HCT116 (cell line): ENCODE measurements at regions not wholly inside any gene's neighbourhood (a gene's known extent, or its start where the extent isn't known, plus 50 kb on each side); places are given as distances from the start of the nearest gene placed in this dataset.

Experiments
- ATF3 ChIP-seq: IDR thresholded peaks from 2 replicates; pipeline ENCODE4 v1.6.1; 2012
- CTCF ChIP-seq, 3 experiments: fragments of 200-600 bp in 1 of 3; sonication (generic) in 1 of 3; IDR thresholded peaks in 2 of 3; conservative IDR thresholded peaks in 1 of 3; 2 replicates each; pipeline ENCODE4 v1.5.1; 2012 to 2017; ENCODE audit warnings: low read depth in 2 of 3, low read length in 2 of 3, antibody characterized with exemption in 1 of 3, borderline replicate concordance in 1 of 3, control low read depth in 1 of 3, mild to moderate bottlenecking in 1 of 3, mixed read lengths in 1 of 3, mixed run types in 1 of 3, moderate library complexity in 1 of 3; ENCODE audit not compliant: insufficient read depth in 1 of 3
- EGR1 ChIP-seq: IDR thresholded peaks from 2 replicates; pipeline ENCODE4 v1.6.1; 2012; ENCODE audit warnings: low read depth
- EZH2 ChIP-seq: fragments of 200-600 bp; sonication (generic); IDR thresholded peaks from 2 replicates; pipeline ENCODE4 v1.6.1; 2017; ENCODE audit warnings: antibody characterized with exemption, mixed run types
- EZH2phosphoT487 ChIP-seq: fragments of 200-600 bp; IDR thresholded peaks from 2 replicates; pipeline ENCODE4 v1.6.1; 2018; ENCODE audit warnings: antibody characterized with exemption, borderline replicate concordance
- MAX ChIP-seq: IDR thresholded peaks from 2 replicates; pipeline ENCODE4 v1.6.1; 2012
- POLR2A ChIP-seq: IDR thresholded peaks from 2 replicates; pipeline ENCODE4 v1.7.0; 2011; ENCODE audit warnings: borderline replicate concordance; ENCODE audit not compliant: insufficient read depth, insufficient read length; ENCODE audit errors: extremely low read depth
- POLR2AphosphoS5 ChIP-seq: IDR thresholded peaks from 2 replicates; pipeline ENCODE4 v1.6.1; 2011; ENCODE audit warnings: mild to moderate bottlenecking, low read depth, low read length, moderate library complexity
- SIN3A ChIP-seq: IDR thresholded peaks from 2 replicates; pipeline ENCODE4 v1.6.1; 2012; ENCODE audit warnings: low read depth

DNA sequence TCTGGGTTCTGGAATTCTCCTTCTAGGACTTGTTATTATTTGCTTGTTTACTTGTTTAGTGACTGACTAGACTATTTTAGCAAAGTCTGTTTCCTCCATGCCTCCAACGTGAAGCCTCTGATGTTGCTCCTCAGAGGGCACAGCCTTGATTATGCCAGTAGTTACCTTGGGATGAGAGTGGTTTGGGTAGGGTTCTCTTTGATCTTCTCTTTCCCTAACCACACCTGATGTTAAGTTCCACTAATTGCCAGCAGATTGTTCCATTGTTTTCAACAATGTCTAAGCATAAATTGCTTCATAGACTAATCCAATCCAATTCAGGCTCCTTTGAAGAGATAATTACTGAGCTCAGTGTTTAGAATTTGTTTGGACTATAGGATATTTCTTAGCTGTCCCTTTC, 352.7 kb upstream of the DIPK2B start:
- no peak for TF ChIP-seq SIN3A
- TF ChIP-seq CTCF (IDR thresholded peaks at IDR 0.05 in 2 of 3, conservative IDR thresholded peaks at IDR 0.05 in 1 of 3; ENCODE audit: borderline replicate concordance in 1 of 3, insufficient read depth in 1 of 3, low read depth in 2 of 3, low read length in 2 of 3), result no peak
- no peak for TF ChIP-seq EZH2
- TF ChIP-seq POLR2AphosphoS5, result no peak
- no peak for TF ChIP-seq EGR1
- no peak for TF ChIP-seq ATF3
- TF ChIP-seq MAX, result no peak
- TF ChIP-seq POLR2A, result no peak
- no peak for TF ChIP-seq EZH2phosphoT487
